ENCODE measurements at regions not wholly inside any gene's neighbourhood (a gene's known extent, or its start where the extent isn't known, plus 50 kb on each side); places are given as distances from the start of the nearest gene placed in this dataset.

- no peak for TF ChIP-seq EZH2phosphoT487 (IDR thresholded peaks at IDR 0.05; ENCODE audit: borderline replicate concordance)
Measured at GRCh38 chr15:87167706-87168105, 1088.0 kb downstream of the AGBL1 start (continued).

- DNase-seq (ENCODE audit: low read depth, low spot score) (no peak), ATAC-seq (no peak)
- no peak overlapping the region for H3K4me2 ChIP-seq (ENCODE audit: low read length)
- no peak overlapping the region for H2AFZ ChIP-seq (ENCODE audit: low read depth, low read length, poor library complexity, severe bottlenecking)
- H3K4me1 ChIP-seq (ENCODE audit: control insufficient read depth in 1 of 2, insufficient read depth in 2 of 2, low read length in 2 of 2) = no peaks in the 10 kb centered on the region
- no peaks in the 10 kb centered on the region for H3K36me3 ChIP-seq (ENCODE audit: control insufficient read depth in 1 of 2, insufficient read depth in 2 of 2, low read length in 2 of 2)
- H3K9ac ChIP-seq (ENCODE audit: low read length) = no peak overlapping the region
- H3K27ac ChIP-seq (ENCODE audit: low read depth, low read length) = no peak overlapping the region
- H4K20me1 ChIP-seq (ENCODE audit: insufficient read depth) = no peaks in the 10 kb centered on the region
- CTCF ChIA-PET = no interaction called here
- RAD21 ChIA-PET (ENCODE audit: low non-redundant PET in 1 of 2, low total read pairs in 2 of 2, uncharacterized antibody in 2 of 2, unreplicated experiment in 2 of 2) = no interaction called here
- peaks cover 6 to 30% of the 10 kb centered on the region in 2 experiments; a peak in 2 of 4 replicates for H3K9me3 ChIP-seq (ENCODE audit: control insufficient read depth in 1 of 2, insufficient read depth in 1 of 2, low read depth in 1 of 2, low read length in 2 of 2)
- no peaks in the 10 kb centered on the region for H3K9me2 ChIP-seq (ENCODE audit: insufficient read depth)
- TF ChIP-seq FOSL1 (IDR thresholded peaks at IDR 0.05; ENCODE audit: low read depth) (no peak), POLR2A (IDR thresholded peaks at IDR 0.05; ENCODE audit: borderline replicate concordance, extremely low read depth, insufficient read depth, insufficient read length) (no peak), REST (IDR thresholded peaks at IDR 0.05; ENCODE audit: low read depth) (no peak), EGR1 (IDR thresholded peaks at IDR 0.05; ENCODE audit: low read depth) (no peak), ZNF274 (IDR thresholded peaks at IDR 0.05; ENCODE audit: low read depth, low read length) (no peak), EZH2 (IDR thresholded peaks at IDR 0.05) (no peak), ELF1 (IDR thresholded peaks at IDR 0.05; ENCODE audit: borderline replicate concordance, low read depth) (no peak), CTCF (IDR thresholded peaks at IDR 0.05 in 2 of 3, conservative IDR thresholded peaks at IDR 0.05 in 1 of 3; ENCODE audit: borderline replicate concordance in 1 of 3, insufficient read depth in 1 of 3, low read depth in 2 of 3, low read length in 2 of 3) (no peak)
- no peaks in the 10 kb centered on the region for H3K27me3 ChIP-seq (ENCODE audit: insufficient read depth, low read length)
- H3K79me2 ChIP-seq (ENCODE audit: insufficient read depth, low read length) = no peaks in the 10 kb centered on the region
- no peak overlapping the region for H3K4me3 ChIP-seq (replicated peaks in 1 of 2; ENCODE audit: low read depth in 1 of 2, low read length in 2 of 2)
- no TSS peak for BruUV-seq (replicated peaks)
- POLR2A ChIA-PET = no interaction called here
- intact Hi-C loops (cut with micrococcal nuclease) = no loop called here
Measured at GRCh38 chr15:87167055-87167454, 1087.4 kb downstream of the AGBL1 start.
